AG08396 (cell line): ENCODE measurements at regions not wholly inside any gene's neighbourhood (a gene's known extent, or its start where the extent isn't known, plus 50 kb on each side); places are given as distances from the start of the nearest gene placed in this dataset.
"Not testable (repeated sequence)": the region's sequence is repeated elsewhere in the genome, so short reads cannot be mapped to it uniquely, and the experiment has no call there.

ENCODE experiments used
- DNase-seq: peaks from one replicate; pipeline ENCODE4 v3.0.0; 2012; ENCODE audit warnings: low spot score, mixed read lengths

DNA sequence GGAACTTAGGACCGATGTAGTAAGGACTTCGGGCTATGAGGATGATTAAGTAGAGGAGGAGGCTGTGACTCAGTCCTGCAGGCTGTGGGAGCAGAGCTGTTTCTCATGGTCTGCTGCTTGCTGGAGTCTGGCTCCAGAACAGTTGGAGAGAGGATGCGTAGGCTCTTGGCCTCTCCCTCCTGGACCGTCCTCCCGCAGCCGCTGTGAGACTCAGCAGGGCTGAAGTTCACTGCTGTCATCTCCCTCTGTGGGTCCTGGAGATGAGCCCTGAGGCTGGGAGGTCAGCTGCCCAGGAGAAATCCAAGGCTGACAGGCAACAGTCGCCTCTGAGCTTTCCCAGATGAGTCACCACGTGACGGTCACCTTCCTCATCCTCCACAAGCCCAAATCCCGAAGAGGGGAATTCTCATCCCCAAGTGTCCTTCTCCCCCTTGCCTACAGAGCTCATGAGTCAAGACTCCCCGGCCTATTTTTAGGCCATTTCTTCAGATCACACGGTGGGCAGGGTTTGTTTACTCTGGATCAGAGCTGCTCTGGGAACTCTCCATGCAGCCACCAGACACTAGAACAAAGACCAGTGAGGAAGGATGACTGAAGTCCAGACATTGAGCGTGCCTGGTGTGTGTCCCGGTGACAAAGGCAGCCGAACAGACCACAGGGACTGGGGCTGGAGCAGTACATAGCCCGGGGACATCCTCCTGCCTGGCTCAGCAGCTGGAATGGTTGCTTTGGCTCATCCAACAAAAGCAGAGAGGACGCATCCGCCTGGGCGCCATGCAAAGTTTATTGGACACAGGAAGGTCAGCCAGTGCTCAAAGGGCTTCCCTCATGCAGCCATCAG lies 137.3 kb upstream of the ZNF469 start:
- peak; percentile 80 for DNase-seq

DNA sequence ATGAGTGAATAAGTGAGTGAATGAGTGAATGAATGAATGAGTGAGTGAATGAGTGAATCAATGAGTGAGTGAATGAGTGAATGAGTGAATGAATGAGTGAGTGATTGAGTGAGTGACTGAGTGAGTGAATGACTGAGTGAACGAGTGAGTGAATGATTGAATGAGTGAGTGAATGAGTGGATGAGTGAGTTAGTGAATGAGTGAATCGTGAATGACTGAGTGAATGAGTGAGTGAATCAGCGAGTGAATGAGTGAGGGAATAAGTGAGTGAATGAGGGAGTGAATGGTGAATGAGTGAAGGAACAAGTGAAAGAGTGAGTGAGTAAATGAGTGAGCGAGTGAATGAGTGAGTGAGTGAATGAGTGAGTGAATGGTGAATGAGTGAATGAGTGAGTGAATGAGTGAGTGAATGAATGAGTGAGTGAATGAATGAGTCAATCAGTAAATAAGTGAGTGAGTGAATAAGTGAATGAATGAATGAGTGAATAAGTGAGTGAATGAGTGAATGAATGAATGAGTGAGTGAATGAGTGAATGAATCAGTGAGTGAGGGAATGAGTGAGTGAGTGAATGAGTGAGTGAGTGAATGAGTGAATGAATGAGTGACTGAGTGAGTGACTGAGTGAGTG lies 135.7 kb upstream of the ZNF469 start:
- DNase-seq: not testable (repeated sequence)

DNA sequence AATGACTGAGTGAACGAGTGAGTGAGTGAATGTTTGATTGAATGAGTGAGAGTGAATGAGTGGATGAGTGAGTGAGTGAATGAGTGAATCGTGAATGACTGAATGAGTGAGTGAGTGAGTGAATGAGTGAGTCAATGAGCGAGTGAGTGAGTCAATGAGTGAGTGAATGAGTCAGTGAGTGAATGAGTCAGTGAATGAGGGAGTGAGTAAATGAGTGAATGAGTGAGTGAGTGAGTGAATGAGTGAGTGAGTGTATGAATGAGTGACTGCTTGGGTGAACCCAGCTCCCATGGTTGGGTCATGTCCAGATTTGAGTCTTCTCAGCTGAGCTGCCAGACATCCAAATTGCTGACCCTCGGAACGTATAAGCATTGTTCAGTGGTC lies 135.2 kb upstream of the ZNF469 start:
- not testable (repeated sequence) for DNase-seq

DNA sequence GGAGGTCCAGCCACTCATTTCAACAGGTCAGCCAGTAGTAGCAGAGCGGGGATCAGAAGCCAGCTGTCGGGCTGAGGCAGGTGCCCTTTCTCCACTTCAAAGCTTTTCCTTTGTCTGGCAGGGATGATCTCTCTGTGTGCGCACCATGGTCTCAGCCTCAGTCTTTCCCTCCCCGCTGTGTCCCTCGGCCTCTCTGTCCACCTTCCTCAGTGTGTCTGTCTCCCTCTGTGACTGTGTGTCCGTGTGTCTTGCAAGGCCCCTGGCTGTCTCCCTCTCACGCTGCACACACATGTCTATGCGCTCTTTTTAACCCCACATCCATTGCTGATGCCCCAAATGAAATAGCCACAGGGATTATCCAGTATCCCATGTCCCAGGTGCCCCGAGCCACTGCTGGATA lies 134.0 kb upstream of the ZNF469 start:
- DNase-seq: not testable (repeated sequence)

DNA sequence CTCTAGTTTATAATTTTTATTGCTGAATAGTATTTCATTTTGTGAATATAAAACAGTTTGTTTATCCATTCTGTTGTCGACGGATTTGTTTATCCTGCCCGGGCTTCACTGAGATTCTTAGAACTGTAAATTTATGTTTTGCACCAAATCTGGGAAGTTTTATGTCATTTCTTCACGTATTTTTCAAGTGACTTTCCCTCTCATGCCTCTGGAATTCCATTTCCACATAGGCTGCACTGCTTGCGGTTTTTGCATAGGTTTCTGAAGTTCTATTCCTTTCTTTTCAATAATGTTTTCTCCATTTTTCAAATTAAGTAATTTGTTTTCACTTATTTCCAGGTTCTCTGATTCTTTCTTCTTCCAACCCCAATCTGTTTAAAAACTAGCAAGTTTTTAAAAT lies 132.4 kb upstream of the ZNF469 start:
- not testable (repeated sequence) for DNase-seq

DNA sequence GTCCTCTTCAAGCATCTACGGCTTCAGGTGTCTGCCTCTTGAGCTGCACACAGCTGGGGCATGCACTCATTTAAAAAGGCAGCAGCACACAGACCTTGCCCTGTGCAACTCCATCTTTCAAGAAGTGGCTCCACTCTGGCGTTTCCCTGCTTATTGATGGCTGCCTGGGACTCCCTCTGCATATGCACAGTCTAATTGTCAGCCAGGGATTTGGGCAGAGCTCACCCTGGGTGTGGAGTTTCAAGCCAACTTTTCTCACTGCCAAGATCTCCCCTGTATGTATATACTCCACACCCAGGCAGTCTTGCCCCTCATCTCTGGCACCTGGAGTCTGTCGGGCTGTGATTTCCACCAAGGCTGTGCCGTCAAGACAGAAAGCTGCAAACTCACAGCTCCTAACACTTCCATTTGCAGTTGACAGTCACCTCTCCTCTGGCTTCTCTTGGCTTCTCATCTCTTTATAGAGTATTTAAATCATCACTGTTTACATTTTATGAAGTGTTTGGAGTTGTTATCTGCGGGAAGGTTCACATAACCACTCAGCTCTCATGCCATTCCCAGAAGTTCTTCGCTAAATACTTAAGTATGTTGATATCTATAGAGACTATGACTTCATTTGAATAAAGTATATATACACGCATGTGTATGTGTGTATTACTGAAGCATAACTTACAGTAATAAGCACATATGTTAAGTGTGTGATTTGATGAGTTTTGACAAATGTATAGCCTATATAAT lies 130.5 kb upstream of the ZNF469 start:
- not testable (repeated sequence) for DNase-seq

DNA sequence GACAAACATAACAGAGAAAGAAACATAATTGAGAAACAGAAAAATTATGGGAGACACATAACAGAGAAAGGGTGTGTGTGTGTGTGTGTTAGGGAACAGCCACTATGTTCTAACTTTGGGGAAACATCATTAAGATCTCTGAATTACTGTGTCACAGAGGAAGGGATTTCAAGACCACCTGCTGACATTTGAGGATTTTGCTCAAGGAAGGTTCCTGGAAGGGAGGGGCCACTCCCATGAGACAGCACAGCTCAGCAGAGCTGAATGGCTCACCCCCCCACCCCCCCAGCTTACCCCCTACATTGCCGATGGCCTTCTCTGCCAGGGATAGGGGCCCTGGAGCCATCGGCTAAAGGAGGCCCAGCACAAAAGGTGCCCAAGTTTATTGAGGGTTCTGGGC lies 124.6 kb upstream of the ZNF469 start:
- DNase-seq: not testable (repeated sequence)

DNA sequence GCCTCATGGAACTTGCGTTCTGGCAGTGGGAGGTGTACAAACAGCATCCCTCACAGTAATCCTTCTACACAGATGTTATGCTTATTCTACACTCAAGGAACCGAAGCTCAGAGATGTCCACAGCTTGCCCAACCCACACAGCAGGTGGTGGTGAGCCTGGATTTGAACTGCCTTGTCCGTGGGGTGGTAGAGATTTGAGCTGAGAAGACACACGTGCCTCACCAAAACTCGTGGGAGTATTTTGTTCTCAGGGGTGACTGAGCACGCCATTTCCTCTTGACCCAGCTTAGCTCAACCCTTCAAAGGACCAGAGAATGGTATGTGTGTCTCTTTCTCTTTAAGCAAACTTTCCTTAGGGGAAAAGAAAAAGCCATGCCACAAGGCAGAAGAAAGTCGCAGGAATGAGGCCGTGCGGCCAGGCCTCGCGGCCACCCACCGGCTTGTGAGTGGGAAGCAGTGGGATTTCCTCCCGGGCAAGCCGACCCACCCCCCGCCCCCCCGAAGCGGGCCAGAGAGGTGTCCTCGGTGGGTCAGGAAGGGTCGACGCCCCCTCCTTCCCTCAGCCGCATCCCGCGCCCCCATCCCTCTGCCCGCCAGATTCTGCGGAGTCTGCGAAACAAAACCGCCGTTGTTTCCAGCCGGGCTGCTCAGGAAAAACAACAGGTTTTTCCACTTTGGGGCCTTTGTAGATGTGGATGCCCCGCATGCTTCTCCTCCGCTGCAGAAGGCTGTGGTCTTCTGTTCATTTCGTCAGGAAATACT lies 123.8 kb upstream of the ZNF469 start:
- DNase-seq: not testable (repeated sequence)

DNA sequence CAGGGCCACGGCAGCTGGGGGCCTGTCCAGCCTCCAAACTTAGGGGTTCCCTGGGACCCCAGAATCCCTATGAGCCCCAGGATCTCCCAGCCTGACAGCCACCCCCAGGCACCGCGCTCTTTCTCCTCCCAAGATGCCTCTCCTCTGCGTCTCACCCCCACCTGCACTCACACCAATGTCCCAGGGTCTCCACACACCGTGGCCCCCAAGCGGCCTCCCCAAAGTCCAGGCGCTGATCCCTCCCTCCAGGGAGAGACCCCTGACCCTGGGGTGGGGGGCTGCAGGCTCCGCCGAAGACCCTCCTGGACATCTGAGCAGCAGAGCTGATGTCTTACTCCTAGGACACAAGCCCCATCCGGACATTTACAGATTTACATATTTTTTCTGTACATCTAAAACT lies 123.2 kb upstream of the ZNF469 start:
- DNase-seq: not testable (repeated sequence)

DNA sequence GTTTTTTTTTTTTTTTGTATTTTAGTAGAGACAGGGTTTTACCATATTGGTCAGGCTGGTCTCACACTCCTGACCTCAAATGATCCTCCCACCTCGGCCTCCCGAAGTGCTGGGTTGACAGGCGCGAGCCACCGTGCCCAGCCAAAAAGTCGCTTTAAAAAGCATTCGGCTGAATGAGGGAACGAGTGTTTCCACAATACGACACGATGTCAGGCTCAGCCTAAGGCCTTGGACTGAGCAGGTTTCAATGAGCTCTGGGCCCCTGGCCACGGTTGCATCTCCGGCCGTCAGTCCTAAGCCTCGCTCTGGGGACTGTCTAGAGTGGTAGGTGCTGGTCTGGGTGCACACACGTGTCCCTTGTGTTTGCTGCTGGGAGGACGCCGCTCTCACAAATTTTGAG lies 122.6 kb upstream of the ZNF469 start:
- DNase-seq: not testable (repeated sequence)

DNA sequence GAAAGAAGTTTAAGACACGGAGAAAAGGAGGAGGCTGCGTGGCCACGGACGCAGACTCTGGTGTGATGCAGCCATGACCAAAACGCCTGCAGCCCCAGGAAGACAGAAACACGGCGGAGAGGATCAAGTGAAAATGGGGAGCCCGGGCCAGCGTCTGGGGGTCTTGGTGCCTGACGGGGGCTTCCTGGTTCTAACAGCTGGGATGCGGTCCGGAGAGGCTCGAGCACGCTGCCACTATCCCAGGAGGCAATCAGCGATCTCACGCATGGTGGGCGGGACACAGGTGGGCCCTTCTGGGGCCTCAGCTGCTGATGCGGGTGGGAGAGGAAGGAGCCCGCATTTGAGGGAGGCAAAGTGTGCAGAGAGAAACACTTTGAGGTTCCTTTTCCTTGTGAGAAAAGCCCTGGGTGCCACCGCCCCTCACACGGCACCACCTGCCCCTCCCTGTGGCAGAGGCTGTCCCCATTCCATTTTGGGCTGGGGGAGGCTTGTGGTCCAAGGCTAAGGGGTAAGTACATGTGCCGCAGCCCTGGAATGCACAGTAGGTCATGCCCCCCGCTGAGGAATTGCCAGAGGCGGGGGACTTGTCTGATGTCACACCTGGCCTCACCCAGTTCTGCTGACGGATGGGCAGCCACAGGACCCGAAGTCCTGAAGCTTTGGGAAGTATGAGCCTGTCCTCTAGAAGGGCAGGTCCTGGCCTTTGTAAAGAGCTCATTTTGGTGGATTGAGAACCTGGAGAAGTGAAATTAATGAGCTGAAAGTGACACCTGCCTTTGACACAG lies 121.7 kb upstream of the ZNF469 start:
- not testable (repeated sequence) for DNase-seq

DNA sequence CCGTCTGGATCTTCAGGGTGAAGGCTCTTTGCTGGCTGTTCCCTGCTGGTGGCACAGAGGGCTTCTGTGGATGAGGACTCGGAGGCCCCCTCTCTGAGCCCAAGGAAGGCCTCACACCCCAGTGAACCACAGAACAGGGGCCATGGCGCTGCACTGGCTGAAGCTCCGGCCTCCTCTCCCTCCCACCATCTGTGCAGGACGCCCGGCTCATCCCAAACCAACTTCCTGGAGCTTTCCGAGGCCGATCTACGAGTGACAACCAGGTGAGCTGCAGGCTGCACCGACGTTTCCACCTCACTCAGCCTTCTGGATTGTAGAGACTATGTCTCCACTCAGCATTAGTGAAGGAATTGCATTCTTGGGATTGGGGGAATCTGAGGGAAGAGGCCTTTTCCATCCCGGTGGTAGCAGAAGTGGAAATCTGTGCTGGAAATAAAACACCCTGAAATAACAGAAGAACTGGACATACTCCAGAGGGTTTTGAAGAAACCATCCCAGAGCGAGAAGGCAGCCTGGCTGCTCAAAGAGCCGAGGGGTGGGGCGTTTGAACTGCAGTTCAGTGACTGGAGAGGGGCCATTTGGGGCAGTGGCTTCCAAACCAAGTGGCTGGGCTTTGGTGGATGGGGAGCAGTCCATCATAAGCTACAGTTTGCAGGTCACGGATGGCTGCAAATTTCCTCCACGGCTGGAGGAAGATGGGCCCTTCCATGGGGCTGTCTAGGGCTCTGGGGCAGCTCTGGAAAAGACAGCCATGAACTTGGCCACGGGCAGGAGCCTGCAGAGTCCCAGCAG lies 120.7 kb upstream of the ZNF469 start:
- not testable (repeated sequence) for DNase-seq

DNA sequence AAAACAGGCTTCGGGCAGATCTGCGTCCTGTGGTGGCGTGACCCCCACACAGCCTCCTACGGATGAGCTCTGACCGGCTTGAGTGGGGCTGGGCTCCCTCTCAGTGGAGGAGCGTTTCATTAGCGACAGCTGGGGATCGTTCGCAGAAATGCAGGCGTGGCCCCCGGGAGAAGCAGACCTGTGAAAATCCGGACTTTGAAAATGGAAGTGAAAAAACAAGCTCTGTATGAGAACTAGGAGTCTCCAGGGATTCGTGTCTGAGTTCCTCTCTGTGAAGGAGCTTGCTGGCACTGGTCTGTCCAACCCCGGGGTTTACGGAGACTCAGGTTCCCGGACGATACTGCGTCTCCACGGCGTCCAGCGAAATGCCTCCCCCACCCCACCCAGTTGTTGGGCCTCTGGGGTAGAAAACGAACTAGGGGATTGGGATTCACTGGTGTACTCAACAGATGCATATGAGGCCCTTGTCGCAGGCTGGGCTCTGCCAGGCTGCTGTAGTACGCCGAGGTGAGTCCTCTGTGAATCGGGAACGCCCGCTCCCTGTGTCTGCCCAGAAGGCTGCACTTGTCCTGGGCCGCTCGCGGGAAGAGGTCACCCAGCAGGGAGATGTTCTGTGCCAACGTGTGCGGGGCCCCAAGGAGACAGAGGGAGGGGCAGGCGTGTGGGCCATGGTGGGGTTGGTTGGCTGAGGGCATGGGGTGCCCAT lies 119.7 kb upstream of the ZNF469 start:
- not testable (repeated sequence) for DNase-seq

DNA sequence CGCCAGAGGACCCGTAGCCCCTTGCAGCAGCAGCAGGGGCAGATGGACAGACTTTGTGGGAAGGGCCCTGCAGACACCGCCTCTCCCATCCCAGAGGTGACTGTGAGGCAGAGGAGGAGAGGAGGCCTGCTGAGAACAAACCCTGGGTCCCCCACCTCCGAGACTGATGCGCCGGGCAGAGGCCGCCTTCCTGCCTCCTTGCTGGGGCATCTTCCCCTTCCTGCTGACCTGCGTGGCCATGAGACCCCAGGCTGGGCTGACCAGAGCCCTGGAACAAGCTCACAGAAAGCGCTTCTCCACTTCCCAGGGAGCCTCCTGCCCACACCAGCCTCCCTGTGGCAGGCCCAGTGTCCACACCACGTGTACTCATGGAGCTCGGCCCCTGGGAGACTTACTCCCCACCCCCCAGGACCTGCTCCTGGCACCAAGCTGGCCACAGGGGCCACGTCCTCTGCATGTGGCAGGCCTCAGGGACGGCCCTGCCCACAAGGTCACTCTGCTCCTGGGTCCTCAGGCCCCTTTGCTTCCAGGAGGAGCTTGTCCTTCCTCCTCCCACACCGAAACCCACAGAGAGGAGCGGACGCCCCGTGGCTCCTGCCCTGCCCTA lies 119.0 kb upstream of the ZNF469 start:
- not testable (repeated sequence) for DNase-seq

DNA sequence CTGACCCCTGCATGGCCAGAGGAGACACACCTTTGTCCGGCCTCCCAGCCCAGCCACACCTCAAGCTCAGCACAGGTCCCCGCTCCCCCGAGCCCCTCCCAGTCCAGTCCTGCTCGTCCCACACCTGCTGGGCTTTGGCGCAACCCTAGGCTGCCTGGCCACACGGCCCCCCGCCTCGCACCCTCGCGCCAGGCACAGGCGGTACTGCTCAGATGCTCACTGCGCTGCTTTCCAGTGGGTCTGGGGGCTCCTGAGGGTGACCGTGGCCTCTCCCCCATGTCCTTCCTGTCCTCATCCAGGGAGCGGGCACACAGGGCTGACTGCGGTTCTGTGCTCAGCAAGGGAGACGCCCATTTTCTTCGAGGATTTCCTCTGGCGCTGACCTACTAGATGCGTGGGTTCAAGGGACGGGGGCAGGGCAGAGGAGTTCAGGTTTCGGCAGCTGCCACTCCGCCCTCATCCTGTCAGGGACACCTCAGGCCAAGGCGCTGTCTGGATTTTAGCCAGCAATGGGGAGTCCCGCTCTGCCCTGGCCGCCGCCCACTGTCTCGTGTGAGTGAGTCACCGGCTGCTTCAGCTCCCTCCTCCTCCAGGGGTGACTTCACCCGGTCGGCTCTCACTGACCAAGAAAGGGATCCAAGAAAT lies 118.0 kb upstream of the ZNF469 start:
- DNase-seq: peak; percentile 85

DNA sequence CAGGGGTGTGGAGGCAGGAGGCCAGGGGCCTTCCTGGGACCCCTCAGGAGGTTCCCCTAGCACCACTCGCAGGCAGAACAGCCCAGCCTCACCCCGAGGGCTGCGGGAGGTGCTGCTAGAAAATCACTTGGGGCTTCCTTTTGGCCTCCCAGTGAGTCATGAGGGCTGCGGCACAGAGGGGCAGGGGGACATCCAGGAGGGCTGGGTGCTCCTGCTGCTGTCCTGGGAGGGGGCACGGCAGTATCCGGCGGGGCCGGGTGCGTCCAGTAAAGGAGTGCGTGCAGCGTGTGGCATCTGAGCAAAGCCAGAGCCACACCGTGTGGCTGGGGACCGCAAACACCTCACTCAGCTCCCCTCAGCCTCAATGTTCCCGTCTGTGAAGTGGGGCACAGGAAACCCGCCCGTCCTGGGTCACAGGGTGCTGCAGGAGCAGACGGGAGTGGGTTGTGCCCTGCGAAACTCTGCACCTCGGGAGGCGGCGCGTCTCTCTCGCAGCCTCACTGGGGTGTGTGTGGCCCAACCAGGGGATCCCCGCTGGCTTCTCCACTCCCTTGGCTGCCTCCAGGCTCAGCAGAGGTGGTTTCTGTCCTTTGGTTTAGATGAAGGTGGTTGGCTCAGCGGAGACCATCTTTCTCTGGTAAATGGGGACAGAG lies 117.3 kb upstream of the ZNF469 start:
- not testable (repeated sequence) for DNase-seq

DNA sequence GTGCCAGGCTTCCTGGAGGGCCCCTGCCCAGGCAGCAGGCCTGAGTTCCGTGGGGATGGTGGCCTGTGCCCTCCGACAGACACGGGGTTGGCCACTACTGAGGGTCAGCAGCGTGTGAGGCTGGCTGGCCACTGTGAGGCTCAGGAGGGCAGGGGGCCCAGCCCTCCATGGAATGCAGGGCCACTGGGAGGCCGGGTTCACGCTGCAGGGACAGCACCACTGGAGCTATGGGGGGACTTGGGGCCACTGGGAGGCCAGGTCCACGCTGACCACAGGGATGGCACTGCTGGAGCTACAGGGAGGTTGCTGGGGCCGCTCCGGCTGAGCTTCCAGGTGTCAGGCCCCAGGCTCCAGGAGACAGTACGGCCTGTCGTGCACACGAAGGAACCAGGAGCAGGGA lies 116.7 kb upstream of the ZNF469 start:
- not testable (repeated sequence) for DNase-seq

DNA sequence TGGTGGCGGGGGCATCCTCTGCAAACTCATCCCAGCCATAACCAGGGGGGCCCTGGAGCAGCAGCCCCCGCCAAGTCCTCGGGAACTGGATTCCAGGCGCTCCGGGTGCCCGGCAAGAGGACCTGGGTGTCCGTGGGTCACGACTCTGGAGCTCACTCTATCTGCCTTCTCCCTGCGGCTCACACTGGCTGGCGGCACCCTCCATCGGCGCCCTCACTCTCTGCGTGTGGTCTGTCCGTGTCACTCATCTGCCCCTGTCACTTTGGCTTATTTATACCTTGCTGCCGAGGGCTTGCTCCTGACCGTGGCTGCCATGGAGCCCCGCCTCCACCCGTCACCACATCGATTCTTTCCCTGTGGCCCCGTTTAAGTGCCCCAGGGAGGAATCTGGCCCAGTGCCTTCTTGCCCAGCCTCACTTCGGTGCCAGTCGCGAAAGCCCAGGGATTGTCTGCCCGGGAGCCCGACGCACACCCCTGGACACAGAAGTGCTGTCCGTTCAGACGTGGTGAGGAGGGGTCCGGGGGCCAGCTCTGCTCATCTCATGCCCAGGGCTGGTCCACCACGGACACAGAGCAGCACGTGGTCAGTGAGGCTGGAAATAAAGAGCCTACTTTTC lies 115.7 kb upstream of the ZNF469 start:
- not testable (repeated sequence) for DNase-seq
